K562 (cell line): ENCODE measurements at regions not wholly inside any gene's neighbourhood (a gene's known extent, or its start where the extent isn't known, plus 50 kb on each side); places are given as distances from the start of the nearest gene placed in this dataset.

Experiments used
- ATF6 ChIP-seq: sonication (generic); formaldehyde crosslinking; IDR thresholded peaks from 2 replicates; pipeline ENCODE4 v1.4.0; 2020; ENCODE audit warnings: mild to moderate bottlenecking, missing genetic modification reagents
- BCL6 ChIP-seq: fragments of 250-450 bp; sonication (Bioruptor Pico); IDR thresholded peaks from 2 replicates; pipeline ENCODE4 v1.4.0; 2020
- FOXK2 ChIP-seq, 2 experiments: fragments of 450-650 bp; IDR thresholded peaks in 1 of 2; conservative IDR thresholded peaks in 1 of 2; 2 replicates each; pipeline ENCODE4 v1.6.1; 2016; ENCODE audit warnings: low read depth in 2 of 2, mild to moderate bottlenecking in 1 of 2
- HES1 ChIP-seq: fragments of 450-650 bp; IDR thresholded peaks from 2 replicates; pipeline ENCODE4 v1.6.1; 2016; ENCODE audit warnings: low read depth, mild to moderate bottlenecking, moderate library complexity
- MBD2 ChIP-seq: sonication (generic); IDR thresholded peaks from 2 replicates; pipeline ENCODE4 v1.6.1; 2016; ENCODE audit warnings: low read depth, borderline replicate concordance
- MLX ChIP-seq, 2 experiments: fragments of 450-650 bp in 1 of 2; sonication (generic) in 1 of 2; formaldehyde crosslinking; conservative IDR thresholded peaks; 2 replicates each; pipeline versions ENCODE4 v1.4.0 to v1.8.1; 2020 to 2022; ENCODE audit warnings: mild to moderate bottlenecking in 1 of 2, missing genetic modification reagents in 1 of 2
- PTTG1 ChIP-seq: fragments of 450-650 bp; IDR thresholded peaks from 2 replicates; pipeline ENCODE4 v1.6.1; 2016; ENCODE audit warnings: low read depth, mild to moderate bottlenecking, missing genetic modification characterization, missing compliant biosample characterization
- ZFP30 ChIP-seq: fragments of 250-450 bp; sonication (Bioruptor Pico); IDR thresholded peaks from 2 replicates; pipeline ENCODE4 v1.8.0; 2022; ENCODE audit warnings: moderate library complexity, mild to moderate bottlenecking, inconsistent platforms, borderline replicate concordance
- ZNF134 ChIP-seq: fragments of 250-450 bp; sonication (Bioruptor Pico); conservative IDR thresholded peaks from 2 replicates; pipeline ENCODE4 v1.4.0; 2020
- ZNF583 ChIP-seq: fragments of 250-450 bp; sonication (Bioruptor Pico); IDR thresholded peaks from 2 replicates; pipeline ENCODE4 v1.4.0; 2020

- no peak for TF ChIP-seq HES1
- TF ChIP-seq MLX (CRISPR knock-in tag; conservative IDR thresholded peaks at IDR 0.05), result no peak
- no peak for TF ChIP-seq ZFP30 (CRISPR knock-in tag)
- TF ChIP-seq PTTG1 (tag), result no peak
- no peak for TF ChIP-seq ZNF134 (CRISPR knock-in tag)
- TF ChIP-seq FOXK2 (conservative IDR thresholded peaks at IDR 0.05 in 1 of 2, IDR thresholded peaks at IDR 0.05 in 1 of 2; ENCODE audit: low read depth in 2 of 2), result no peak
- no peak for TF ChIP-seq MBD2
- no peak for TF ChIP-seq BCL6 (CRISPR knock-in tag)
- TF ChIP-seq ZNF583, result no peak
- no peak for TF ChIP-seq ATF6 (CRISPR knock-in tag)
Observed at GRCh38 chr5:125205601-125206225, 459.3 kb upstream of the ZNF608 start (continued).
